GM18867 (cell line): ENCODE measurements at regions not wholly inside any gene's neighbourhood (a gene's known extent, or its start where the extent isn't known, plus 50 kb on each side); places are given as distances from the start of the nearest gene placed in this dataset.
"Not testable (repeated sequence)": the region's sequence is repeated elsewhere in the genome, so short reads cannot be mapped to it uniquely, and the experiment has no call there.

Source experiments
- ATAC-seq: cut with Tn5 transposase; IDR thresholded peaks from one replicate; pipeline ENCODE4 v1.9.1; 2021; ENCODE audit warnings: mild to moderate bottlenecking, moderate library complexity; ENCODE audit not compliant: unreplicated experiment

- ATAC-seq = no peak
Observed at GRCh38 chr18:3328532-3328931, 66.6 kb downstream of the MYL12B start.

- no peak for ATAC-seq
Observed at GRCh38 chr18:3329471-3329870, 67.5 kb downstream of the MYL12B start.

GRCh38 chr18:3329872-3330271 lies 67.9 kb downstream of the MYL12B start:
- ATAC-seq = no peak

- no peak for ATAC-seq
Observed at GRCh38 chr18:3330622-3331021, 68.7 kb downstream of the MYL12B start.

- no peak for ATAC-seq
Observed at GRCh38 chr18:3332376-3332775, 70.4 kb downstream of the MYL12B start.

GRCh38 chr18:3333056-3333720 lies 71.3 kb downstream of the MYL12B start:
- ATAC-seq = no peak

GRCh38 chr18:3333721-3334386 lies 71.9 kb downstream of the MYL12B start:
- ATAC-seq = no peak

GRCh38 chr18:3340015-3340681 lies 78.2 kb downstream of the MYL12B start:
- no peak for ATAC-seq

GRCh38 chr18:3340682-3341097 lies 78.8 kb downstream of the MYL12B start:
- no peak for ATAC-seq

- ATAC-seq = no peak
Observed at GRCh38 chr18:3342628-3343027, 80.7 kb downstream of the MYL12B start.

GRCh38 chr18:3345452-3345851 lies 83.5 kb downstream of the MYL12B start:
- ATAC-seq = no peak

GRCh38 chr18:3345885-3346284 lies 84.0 kb downstream of the MYL12B start:
- ATAC-seq = no peak

- no peak for ATAC-seq
Observed at GRCh38 chr18:3346487-3346886, 84.6 kb downstream of the MYL12B start.

GRCh38 chr18:3347286-3347803 lies 85.4 kb downstream of the MYL12B start:
- no peak for ATAC-seq

- no peak for ATAC-seq
Observed at GRCh38 chr18:3348176-3348575, 86.2 kb downstream of the MYL12B start.

GRCh38 chr18:3349046-3349841 lies 87.3 kb downstream of the MYL12B start:
- not testable (repeated sequence) for ATAC-seq

GRCh38 chr18:3350021-3350420 lies 88.1 kb downstream of the MYL12B start:
- ATAC-seq = no peak

GRCh38 chr18:3350566-3351527 lies 88.9 kb downstream of the MYL12B start:
- ATAC-seq = no peak

GRCh38 chr18:3354506-3354905 lies 92.6 kb downstream of the MYL12B start:
- ATAC-seq = no peak

GRCh38 chr18:3356614-3357013 lies 93.4 kb upstream of the TGIF1 start:
- no peak for ATAC-seq
